ENCODE measurements at regions not wholly inside any gene's neighbourhood (a gene's known extent, or its start where the extent isn't known, plus 50 kb on each side); places are given as distances from the start of the nearest gene placed in this dataset.
"Not testable (repeated sequence)": the region's sequence is repeated elsewhere in the genome, so short reads cannot be mapped to it uniquely, and the experiment has no call there.

- DNase-seq: no peak
Measured at GRCh38 chrX:147468600-147468999, 443.1 kb upstream of the FMR1 start.

- no peak for DNase-seq
Measured at GRCh38 chrX:147476008-147476407, 435.7 kb upstream of the FMR1 start.

- DNase-seq: no peak
Measured at GRCh38 chrX:147478899-147479298, 432.8 kb upstream of the FMR1 start.

GRCh38 chrX:147485207-147485606 is 426.5 kb upstream of the FMR1 start:
- DNase-seq: no peak

GRCh38 chrX:147494365-147494764 is 417.4 kb upstream of the FMR1 start:
- DNase-seq: no peak

GRCh38 chrX:147498796-147499195 is 412.9 kb upstream of the FMR1 start:
- no peak for DNase-seq

GRCh38 chrX:147522981-147523380 is 388.7 kb upstream of the FMR1 start:
- no peak for DNase-seq

GRCh38 chrX:147533426-147533825 is 378.3 kb upstream of the FMR1 start:
- no peak for DNase-seq

GRCh38 chrX:147537172-147537571 is 374.5 kb upstream of the FMR1 start:
- DNase-seq: no peak

- not testable (repeated sequence) for DNase-seq
Measured at GRCh38 chrX:147548023-147548422, 363.7 kb upstream of the FMR1 start.

GRCh38 chrX:147550217-147550616 is 361.5 kb upstream of the FMR1 start:
- no peak for DNase-seq

- DNase-seq: no peak
Measured at GRCh38 chrX:147559191-147559590, 352.5 kb upstream of the FMR1 start.

- DNase-seq: no peak
Measured at GRCh38 chrX:147565237-147565636, 346.5 kb upstream of the FMR1 start.

GRCh38 chrX:147570483-147570882 is 341.2 kb upstream of the FMR1 start:
- DNase-seq: no peak

- DNase-seq: no peak
Measured at GRCh38 chrX:147573266-147573665, 338.5 kb upstream of the FMR1 start.

- peak; percentile 23 for DNase-seq
Measured at GRCh38 chrX:147602176-147602696, 309.5 kb upstream of the FMR1 start.

GRCh38 chrX:147626605-147627004 is 285.1 kb upstream of the FMR1 start:
- DNase-seq: no peak

GRCh38 chrX:147635186-147635585 is 276.5 kb upstream of the FMR1 start:
- no peak for DNase-seq

- DNase-seq: no peak
Measured at GRCh38 chrX:147637190-147637589, 274.5 kb upstream of the FMR1 start.

- DNase-seq: no peak
Measured at GRCh38 chrX:147646949-147647723, 264.6 kb upstream of the FMR1 start.

GRCh38 chrX:147675819-147676218 is 235.9 kb upstream of the FMR1 start:
- DNase-seq: no peak

- no peak for DNase-seq
Measured at GRCh38 chrX:147679356-147680005, 232.2 kb upstream of the FMR1 start.

- no peak for DNase-seq
Measured at GRCh38 chrX:147680251-147680650, 231.5 kb upstream of the FMR1 start.

GRCh38 chrX:147693511-147693910 is 218.2 kb upstream of the FMR1 start:
- no peak for DNase-seq

All from right hindlimb (tissue), 1 donor.